ENCODE measurements at regions not wholly inside any gene's neighbourhood (a gene's known extent, or its start where the extent isn't known, plus 50 kb on each side); places are given as distances from the start of the nearest gene placed in this dataset.

DNA sequence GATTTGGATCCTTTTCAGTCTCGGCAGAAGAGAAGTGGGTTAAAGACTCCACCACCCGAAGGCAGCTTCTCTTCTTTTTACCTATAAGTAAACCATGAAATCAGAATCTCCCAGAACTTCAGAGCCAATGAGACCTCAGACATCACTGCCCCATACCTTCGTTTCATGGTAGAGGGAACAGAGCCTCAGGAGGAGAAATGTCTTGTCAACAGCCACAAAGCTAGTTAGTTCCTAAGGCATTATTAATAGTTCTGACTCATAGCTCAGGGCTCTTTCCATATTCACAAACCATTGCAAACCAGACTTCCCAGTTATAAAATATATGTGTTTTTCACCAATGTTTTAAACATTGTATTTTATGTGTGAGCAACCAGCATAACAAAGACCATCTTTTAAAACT lies 118.7 kb upstream of the RIPOR2 start:
- Mint-ChIP-seq H3K36me3 (ENCODE audit: low read depth) (no peaks in the 10 kb centered on the region), H3K27ac (no peak overlapping the region), H3K4me3 (no peak overlapping the region), H3K4me1 (ENCODE audit: low read depth) (peaks cover 68% of the 10 kb centered on the region), H3K27me3 (no peaks in the 10 kb centered on the region), H3K9me3 (no peaks in the 10 kb centered on the region)
- intact Hi-C loops (cut with micrococcal nuclease): no loop called here

DNA sequence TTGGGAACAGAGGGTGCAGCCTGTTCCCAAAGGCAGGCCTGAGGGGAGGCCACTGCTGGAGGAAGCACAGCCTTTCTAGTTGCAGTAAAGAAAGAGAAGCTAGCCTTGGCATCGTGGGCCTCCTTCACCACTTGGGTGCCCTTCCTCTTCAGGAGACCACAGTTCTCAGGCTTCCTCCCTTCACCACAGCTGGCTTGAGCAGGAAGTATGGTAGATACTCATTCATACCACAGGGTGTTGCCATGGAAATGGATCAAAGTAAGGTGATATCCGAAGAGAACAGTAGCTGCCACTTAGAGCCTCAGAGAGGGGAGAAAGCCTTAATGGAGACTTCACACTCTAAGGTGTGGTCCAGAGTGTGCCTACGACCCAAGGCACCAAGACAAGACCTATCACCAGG lies 120.4 kb upstream of the RIPOR2 start:
- peak overlapping the region; percentile 77 for H3K27ac Mint-ChIP-seq
- no peaks in the 10 kb centered on the region for H3K27me3 Mint-ChIP-seq
- H3K4me1 Mint-ChIP-seq (ENCODE audit: low read depth): peaks cover 56% of the 10 kb centered on the region
- no peak overlapping the region for H3K4me3 Mint-ChIP-seq
- H3K36me3 Mint-ChIP-seq (ENCODE audit: low read depth): no peaks in the 10 kb centered on the region
- no peaks in the 10 kb centered on the region for H3K9me3 Mint-ChIP-seq
- intact Hi-C loops (cut with micrococcal nuclease): no loop called here

DNA sequence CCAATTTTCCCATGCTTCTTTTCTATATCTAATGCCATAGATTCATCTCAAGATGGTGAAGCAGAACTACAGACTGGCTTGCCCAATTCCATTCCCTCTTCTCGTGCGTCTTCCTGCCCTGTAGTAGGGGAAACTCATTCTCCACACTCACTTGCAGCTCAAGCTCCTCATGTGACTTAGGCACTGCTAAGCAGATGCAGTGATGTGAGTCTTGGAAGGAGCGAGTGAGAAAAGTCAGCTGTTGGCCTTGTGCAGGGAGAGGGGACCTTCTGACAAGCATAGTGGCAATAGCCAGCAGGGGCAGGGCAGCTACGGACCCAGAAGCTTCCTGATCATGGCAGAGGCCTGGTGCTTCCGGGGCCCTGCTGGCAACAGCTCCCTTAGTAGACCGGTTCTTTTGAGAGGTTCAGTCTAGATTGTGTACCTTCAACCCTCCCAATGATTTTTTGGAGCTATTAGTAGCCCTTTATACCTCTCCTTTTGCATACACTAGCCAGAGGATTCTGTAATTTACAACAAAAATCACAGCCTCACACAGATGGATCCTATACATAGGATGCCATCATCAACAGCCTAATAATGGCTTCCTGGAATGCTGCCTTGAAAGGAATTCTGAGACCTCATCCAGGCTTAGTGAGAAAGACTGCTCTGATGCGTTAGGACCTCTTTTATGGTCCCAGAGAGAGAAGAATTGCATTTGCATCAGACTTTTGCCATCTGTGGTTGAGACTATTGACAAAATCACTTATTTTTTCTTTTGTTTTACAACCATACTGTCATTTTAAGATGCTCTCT lies 121.5 kb upstream of the RIPOR2 start:
- Mint-ChIP-seq H3K27ac (peak overlapping the region; percentile 77), H3K27me3 (no peaks in the 10 kb centered on the region), H3K4me1 (ENCODE audit: low read depth) (peaks cover 59% of the 10 kb centered on the region), H3K36me3 (ENCODE audit: low read depth) (no peaks in the 10 kb centered on the region), H3K4me3 (no peak overlapping the region), H3K9me3 (no peaks in the 10 kb centered on the region)
- intact Hi-C loops (cut with micrococcal nuclease): no loop called here

DNA sequence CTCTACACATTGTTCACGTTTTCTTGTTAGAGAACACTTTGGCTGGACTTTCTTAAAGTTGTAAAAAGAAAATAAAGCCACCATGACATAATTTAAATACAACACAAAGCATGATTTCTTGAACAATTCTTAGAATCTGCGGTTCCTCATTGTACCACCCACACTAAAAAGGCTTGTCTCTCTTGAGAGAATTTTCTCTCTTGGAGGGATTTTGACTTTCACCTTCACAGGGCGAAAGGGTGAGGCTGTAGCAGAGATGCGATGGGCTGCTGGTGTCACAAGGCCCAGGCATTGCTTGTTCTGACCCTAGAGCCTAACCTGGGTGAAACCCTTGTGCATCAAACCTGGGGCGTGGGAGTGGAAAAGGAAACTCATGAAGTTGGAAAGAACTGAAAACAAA lies 122.7 kb upstream of the RIPOR2 start:
- Mint-ChIP-seq H3K4me1 (ENCODE audit: low read depth) (peaks cover 51% of the 10 kb centered on the region), H3K27ac (peak overlapping the region; percentile 77)

DNA sequence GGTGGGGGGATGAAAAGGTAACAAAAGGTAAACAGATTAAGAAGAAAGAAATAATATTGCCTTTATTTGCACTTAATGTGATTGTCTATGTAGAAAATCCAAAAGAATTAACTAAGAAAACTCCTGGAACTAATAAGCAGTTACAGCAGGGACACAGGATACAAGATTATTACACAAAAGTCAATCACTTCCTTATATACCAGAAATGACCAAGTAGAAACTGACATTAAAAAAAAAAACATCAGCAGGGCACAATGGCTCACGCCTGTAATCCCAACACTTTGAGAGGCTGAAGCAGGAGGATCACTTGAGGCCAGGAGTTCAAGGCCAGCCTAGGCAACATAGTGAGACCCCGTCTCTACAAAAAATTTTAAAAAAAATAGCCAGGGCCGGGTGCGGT lies 123.2 kb upstream of the RIPOR2 start:
- peaks cover 46% of the 10 kb centered on the region for H3K4me1 Mint-ChIP-seq (ENCODE audit: low read depth)

More for the DNA sequence above, 122.7 kb upstream of the RIPOR2 start:
- Mint-ChIP-seq H3K27me3 (no peaks in the 10 kb centered on the region), H3K9me3 (no peaks in the 10 kb centered on the region), H3K36me3 (ENCODE audit: low read depth) (no peaks in the 10 kb centered on the region), H3K4me3 (no peak overlapping the region)
- intact Hi-C loops (cut with micrococcal nuclease): no loop called here

DNA sequence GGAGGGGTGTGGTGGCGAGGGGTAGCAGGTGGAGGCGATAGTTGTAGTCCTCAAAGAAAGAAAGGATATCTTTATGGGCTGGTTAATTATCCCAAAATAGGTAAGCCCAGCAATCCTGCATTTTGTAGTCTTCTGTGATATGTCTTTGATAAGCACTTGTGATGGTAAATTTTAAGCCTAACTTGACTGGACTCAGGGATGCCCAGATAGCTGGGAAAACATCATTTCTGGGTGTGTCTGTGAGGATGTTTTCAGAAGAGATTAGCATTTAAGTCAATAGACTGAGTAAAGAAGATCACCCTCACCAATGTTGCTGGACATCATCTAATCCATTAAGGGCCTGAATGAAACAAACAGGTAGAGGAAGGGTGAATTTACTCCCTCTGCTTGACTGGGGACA lies 124.8 kb upstream of the RIPOR2 start:
- Mint-ChIP-seq H3K27ac (no peak overlapping the region), H3K4me3 (no peak overlapping the region), H3K4me1 (ENCODE audit: low read depth) (peaks cover 41% of the 10 kb centered on the region), H3K27me3 (no peaks in the 10 kb centered on the region), H3K9me3 (no peaks in the 10 kb centered on the region), H3K36me3 (ENCODE audit: low read depth) (no peaks in the 10 kb centered on the region)
- intact Hi-C loops (cut with micrococcal nuclease): no loop called here

More for the DNA sequence above, 123.2 kb upstream of the RIPOR2 start:
- no peaks in the 10 kb centered on the region for H3K9me3 Mint-ChIP-seq
- no peaks in the 10 kb centered on the region for H3K36me3 Mint-ChIP-seq (ENCODE audit: low read depth)
- intact Hi-C loops (cut with micrococcal nuclease): no loop called here
- peak overlapping the region; percentile 77 for H3K27ac Mint-ChIP-seq
- no peaks in the 10 kb centered on the region for H3K27me3 Mint-ChIP-seq
- no peak overlapping the region for H3K4me3 Mint-ChIP-seq

DNA sequence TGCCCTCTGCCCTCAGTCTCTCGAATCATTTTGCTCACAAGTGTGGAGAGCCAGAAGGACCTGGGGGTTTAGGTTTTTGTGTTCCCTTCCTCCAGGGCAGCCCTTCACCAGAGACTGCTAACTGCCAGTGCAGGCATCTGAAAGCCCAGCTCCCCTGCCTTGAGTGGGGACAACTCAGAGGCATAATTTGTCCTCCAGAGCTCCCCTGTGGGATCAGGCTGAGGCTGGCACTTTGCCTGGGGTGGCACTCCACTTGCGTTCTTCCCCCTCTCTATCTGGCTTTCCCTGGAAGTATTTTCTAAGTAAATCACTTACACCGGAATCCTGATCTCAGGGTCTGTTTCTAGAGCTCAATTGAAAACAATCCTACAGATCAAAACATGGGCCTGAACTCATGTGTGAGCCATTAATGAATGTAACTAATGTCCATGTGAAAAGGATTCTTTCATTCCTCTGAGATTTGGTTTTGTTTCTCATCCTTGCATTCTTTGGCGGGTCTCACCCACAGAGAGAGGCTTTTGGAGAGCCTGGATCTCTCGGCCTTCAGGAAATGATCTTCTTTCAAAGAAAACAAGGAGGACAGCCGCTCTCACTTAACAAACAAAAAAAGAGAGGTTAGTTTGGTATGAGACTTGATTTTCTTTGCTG lies 125.7 kb upstream of the RIPOR2 start:
- Mint-ChIP-seq H3K36me3 (ENCODE audit: low read depth) (no peaks in the 10 kb centered on the region), H3K4me3 (no peak overlapping the region), H3K27me3 (no peaks in the 10 kb centered on the region), H3K4me1 (ENCODE audit: low read depth) (peaks cover 35% of the 10 kb centered on the region), H3K9me3 (no peaks in the 10 kb centered on the region), H3K27ac (no peak overlapping the region)
- intact Hi-C loops (cut with micrococcal nuclease): no loop called here

DNA sequence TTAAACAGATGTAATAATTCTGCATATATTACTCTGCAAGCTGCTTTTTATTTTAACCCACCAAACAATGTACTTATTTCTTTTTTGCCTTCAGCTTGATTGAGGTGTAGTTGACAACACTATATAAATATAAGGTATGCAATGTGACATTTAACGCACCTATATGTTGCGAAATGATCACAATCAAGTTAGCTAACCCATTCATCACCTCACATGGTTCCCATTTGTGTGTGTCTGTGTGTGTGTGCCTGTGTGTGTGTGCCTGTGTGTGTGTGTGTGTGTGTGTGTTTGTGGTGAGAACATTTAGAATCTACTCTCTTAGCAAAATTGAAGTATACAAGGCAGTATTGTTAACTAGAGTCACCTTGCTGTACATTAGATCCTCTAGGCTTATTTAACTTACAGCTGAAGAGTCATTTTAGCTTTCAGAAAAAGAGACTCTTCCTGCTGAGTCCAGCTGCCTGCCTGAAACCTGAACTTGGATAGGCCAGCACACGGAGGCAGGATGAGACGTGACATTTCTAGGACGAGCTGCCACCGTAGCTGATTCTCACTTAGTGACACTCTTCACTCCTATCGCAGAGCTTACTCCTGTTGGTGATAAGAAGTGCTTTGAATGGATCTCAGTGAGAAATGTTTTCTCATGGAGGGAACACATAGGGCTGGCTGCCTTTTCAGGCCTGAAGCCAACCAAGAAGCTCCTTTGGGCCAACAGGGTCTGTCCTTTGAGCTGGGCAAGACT lies 126.5 kb upstream of the RIPOR2 start:
- H3K27ac Mint-ChIP-seq: no peak overlapping the region
- no peaks in the 10 kb centered on the region for H3K36me3 Mint-ChIP-seq (ENCODE audit: low read depth)
- H3K27me3 Mint-ChIP-seq: no peaks in the 10 kb centered on the region
- intact Hi-C loops (cut with micrococcal nuclease): no loop called here
- no peak overlapping the region for H3K4me3 Mint-ChIP-seq
- H3K4me1 Mint-ChIP-seq (ENCODE audit: low read depth): peaks cover 27% of the 10 kb centered on the region
- no peaks in the 10 kb centered on the region for H3K9me3 Mint-ChIP-seq

DNA sequence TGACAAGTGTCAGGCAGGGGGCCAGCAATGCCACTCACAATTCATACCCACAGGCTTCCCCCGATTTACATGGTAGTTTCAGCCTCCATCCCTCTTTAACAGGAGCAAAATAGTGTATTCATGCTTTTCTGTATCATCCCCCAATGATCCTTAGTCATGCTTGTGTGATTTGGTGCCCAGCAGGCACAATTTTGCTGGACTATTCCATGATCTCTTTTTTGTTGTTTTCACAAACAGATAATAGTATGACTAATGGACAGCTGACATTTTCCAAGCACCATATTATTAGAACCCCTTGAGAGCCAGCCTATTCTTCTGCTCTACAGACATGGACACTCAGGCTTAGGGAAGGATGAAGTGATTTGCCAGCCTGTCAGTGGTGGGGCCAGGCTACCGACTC lies 128.2 kb upstream of the RIPOR2 start:
- no peak overlapping the region for H3K4me3 Mint-ChIP-seq
- H3K36me3 Mint-ChIP-seq (ENCODE audit: low read depth): no peaks in the 10 kb centered on the region
- H3K27ac Mint-ChIP-seq: no peak overlapping the region
- H3K9me3 Mint-ChIP-seq: no peaks in the 10 kb centered on the region
- peaks cover 16% of the 10 kb centered on the region for H3K4me1 Mint-ChIP-seq (ENCODE audit: low read depth)
- H3K27me3 Mint-ChIP-seq: peaks cover 1% of the 10 kb centered on the region
- intact Hi-C loops (cut with micrococcal nuclease): no loop called here

DNA sequence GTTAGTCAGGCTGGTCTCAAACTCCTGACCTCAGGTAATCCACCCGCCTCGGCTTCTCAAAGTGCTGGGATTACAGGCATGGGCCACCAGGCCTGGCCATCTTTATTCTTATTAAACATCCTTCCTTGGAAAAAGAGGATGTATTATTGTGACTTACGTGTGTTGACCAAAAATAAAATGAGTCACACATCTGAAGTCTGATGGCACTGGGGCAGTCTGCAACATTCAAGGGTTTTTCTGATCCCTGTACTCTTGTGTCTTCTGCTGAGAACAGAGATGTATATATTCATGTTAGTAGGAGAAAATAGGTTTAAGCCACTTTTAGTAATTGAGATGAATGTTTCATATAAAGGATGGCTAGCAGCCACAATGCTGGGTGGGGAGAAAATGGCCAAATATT lies 129.9 kb upstream of the RIPOR2 start:
- no peaks in the 10 kb centered on the region for H3K9me3 Mint-ChIP-seq
- intact Hi-C loops (cut with micrococcal nuclease): no loop called here
- no peak overlapping the region for H3K27ac Mint-ChIP-seq
- peaks cover 1% of the 10 kb centered on the region for H3K27me3 Mint-ChIP-seq
- H3K36me3 Mint-ChIP-seq (ENCODE audit: low read depth): no peaks in the 10 kb centered on the region
- no peak overlapping the region for H3K4me3 Mint-ChIP-seq
- H3K4me1 Mint-ChIP-seq (ENCODE audit: low read depth): peaks cover 15% of the 10 kb centered on the region

DNA sequence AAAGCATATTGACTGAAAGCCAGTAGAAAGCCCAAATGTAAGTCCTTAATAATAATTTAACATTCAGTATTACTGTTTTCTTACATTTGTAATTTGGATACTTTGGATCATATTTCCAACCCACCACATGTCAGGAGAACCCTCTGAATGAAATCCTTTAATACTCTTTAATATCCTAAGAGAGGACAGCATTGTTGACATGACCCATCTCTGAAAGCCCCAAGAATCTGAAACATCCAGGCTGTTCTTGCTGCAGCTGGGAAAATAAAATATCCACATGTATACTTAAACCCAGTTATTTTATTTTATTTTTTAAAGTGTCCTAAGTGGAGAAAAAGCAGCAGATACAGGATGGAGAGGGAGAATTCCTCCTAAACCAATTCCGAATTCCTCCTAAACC lies 130.8 kb upstream of the RIPOR2 start:
- Mint-ChIP-seq H3K4me3 (no peak overlapping the region), H3K27me3 (peaks cover 1% of the 10 kb centered on the region), H3K36me3 (ENCODE audit: low read depth) (no peaks in the 10 kb centered on the region), H3K9me3 (no peaks in the 10 kb centered on the region), H3K4me1 (ENCODE audit: low read depth) (peaks cover 8% of the 10 kb centered on the region), H3K27ac (no peak overlapping the region)
- intact Hi-C loops (cut with micrococcal nuclease): no loop called here

DNA sequence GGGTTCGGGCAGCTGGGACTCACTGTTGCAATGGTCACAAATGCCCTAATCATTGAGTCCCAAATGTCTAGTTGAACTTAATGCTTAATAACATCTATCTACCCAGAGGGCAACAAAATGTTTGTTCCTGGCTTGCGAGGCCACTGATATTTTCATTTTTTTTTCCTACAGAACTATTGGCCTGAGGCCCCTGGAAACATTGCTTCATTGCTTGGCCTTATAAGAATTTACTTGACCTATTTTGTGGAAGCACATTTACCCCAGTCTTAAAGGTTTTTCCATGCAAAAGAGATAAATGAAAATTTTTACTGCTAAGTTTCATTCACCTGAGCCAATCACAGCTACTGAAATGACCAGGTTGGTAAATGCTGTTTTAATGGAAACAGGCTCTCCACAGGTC lies 133.1 kb upstream of the RIPOR2 start:
- no peak overlapping the region for H3K27ac Mint-ChIP-seq
- no peaks in the 10 kb centered on the region for H3K36me3 Mint-ChIP-seq (ENCODE audit: low read depth)
- peaks cover 5% of the 10 kb centered on the region for H3K4me1 Mint-ChIP-seq (ENCODE audit: low read depth)
- peaks cover 1% of the 10 kb centered on the region for H3K27me3 Mint-ChIP-seq
- no peak overlapping the region for H3K4me3 Mint-ChIP-seq
- intact Hi-C loops (cut with micrococcal nuclease): no loop called here
- H3K9me3 Mint-ChIP-seq: no peaks in the 10 kb centered on the region

DNA sequence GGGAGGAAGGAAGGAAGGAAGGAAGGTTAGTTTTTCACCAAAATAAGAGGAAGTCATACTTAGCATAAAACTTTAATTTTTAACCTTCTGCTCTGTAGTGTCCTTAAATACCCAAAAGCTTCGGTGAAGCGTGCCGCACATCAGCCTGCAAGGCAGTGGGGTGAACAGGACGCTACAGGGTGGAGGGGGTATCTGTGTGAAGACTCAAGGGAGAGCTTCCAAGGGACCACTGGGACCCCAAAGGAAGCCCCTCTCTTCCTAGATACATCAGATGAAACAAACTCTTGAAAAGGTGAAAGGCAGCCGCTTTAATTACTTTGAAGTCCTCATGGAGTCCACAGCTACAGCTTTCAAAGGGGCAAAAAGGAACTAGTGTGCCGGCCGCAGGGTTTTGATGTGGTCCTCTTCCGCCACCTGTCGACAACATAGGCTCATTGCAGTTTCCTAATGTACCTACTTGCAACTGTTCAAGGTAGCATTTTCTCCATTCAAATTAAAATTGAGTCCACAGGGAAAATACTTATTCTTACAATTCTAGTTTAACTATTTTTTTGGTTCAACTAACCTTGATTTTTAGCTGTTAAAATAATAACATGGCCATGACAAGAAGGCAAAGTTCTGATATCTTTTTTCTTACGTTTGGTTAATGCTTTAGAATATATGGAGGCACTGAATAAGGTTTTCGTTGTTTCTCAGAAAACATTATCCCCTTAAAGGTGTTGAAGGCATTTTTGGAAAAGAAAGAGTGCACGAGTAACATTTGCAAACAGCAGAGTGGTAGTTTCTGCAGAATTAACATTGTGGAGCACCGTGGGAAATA lies 135.0 kb upstream of the RIPOR2 start:
- no peaks in the 10 kb centered on the region for H3K36me3 Mint-ChIP-seq (ENCODE audit: low read depth)
- intact Hi-C loops (cut with micrococcal nuclease): loop anchor here (1.0 to 10.0 kb wide), 4 partner anchors 52 to 534 kb away; partner anchors contain the start of gene GMNN
- no peaks in the 10 kb centered on the region for H3K9me3 Mint-ChIP-seq
- H3K4me1 Mint-ChIP-seq (ENCODE audit: low read depth): peaks cover 1% of the 10 kb centered on the region
- H3K27me3 Mint-ChIP-seq: peaks cover 1% of the 10 kb centered on the region
- no peak overlapping the region for H3K4me3 Mint-ChIP-seq
- no peak overlapping the region for H3K27ac Mint-ChIP-seq

All from dendritic cell treated with granulocyte-macrophage colony-stimulating factor and Interleukin-4, amounts not matched to agents 40 ng/mL and 50 ng/mL, for 4 days (primary cell).